ENCODE measurements at regions not wholly inside any gene's neighbourhood (a gene's known extent, or its start where the extent isn't known, plus 50 kb on each side); places are given as distances from the start of the nearest gene placed in this dataset.

DNA sequence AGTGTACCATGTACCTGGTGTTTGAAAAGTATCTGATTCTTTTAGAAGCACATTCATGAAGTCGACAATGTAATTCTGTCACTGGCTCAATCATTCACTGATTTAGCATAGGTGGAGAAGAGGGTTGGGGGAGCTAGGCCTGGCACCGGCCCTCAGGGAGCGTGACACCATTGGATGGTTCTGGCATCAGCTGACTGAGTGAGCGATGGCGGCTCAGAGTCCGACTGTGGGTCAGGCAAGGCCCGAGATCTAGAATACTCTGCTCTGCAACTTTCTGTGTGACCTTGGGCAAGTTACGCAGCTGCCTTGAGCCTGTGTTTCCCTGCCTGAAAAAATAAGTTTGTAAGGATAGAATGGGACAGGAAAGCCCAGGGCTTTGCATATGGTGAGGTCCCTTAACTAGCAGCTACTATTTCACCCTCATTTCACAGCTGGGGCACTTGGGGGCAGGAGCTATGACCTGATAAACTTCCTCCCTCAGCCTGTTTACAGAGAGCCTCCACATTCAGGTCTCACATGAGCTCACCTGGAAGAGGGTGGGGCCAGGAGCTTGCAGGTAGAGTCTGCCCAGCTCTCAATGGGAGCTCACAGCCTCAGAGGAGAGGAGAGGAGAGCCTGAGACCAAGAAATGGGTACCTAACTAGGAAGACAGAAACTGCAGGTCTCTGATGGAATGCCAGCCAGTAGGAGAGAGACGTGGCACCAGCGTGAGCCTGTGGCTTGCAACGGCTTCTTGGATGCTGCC is 153.7 kb upstream of the TLE3 start:
- TF ChIP-seq, protein P1, sequence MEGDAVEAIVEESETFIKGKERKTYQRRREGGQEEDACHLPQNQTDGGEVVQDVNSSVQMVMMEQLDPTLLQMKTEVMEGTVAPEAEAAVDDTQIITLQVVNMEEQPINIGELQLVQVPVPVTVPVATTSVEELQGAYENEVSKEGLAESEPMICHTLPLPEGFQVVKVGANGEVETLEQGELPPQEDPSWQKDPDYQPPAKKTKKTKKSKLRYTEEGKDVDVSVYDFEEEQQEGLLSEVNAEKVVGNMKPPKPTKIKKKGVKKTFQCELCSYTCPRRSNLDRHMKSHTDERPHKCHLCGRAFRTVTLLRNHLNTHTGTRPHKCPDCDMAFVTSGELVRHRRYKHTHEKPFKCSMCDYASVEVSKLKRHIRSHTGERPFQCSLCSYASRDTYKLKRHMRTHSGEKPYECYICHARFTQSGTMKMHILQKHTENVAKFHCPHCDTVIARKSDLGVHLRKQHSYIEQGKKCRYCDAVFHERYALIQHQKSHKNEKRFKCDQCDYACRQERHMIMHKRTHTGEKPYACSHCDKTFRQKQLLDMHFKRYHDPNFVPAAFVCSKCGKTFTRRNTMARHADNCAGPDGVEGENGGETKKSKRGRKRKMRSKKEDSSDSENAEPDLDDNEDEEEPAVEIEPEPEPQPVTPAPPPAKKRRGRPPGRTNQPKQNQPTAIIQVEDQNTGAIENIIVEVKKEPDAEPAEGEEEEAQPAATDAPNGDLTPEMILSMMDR (IDR thresholded peaks at IDR 0.05) = no peak
- no peak for TF ChIP-seq POLR2A (IDR thresholded peaks at IDR 0.05)
- no peak for TF ChIP-seq POLR2AphosphoS5 (IDR thresholded peaks at IDR 0.05)
- no peak for TF ChIP-seq EP300 (IDR thresholded peaks at IDR 0.05; ENCODE audit: low read depth)

All from transverse colon (tissue), 4 donors.